BJ (cell line): ENCODE measurements at regions not wholly inside any gene's neighbourhood (a gene's known extent, or its start where the extent isn't known, plus 50 kb on each side); places are given as distances from the start of the nearest gene placed in this dataset.
"Not testable (repeated sequence)": the region's sequence is repeated elsewhere in the genome, so short reads cannot be mapped to it uniquely, and the experiment has no call there.

ENCODE experiments used
- CTCF ChIA-PET: fragments of 350-600 bp; formaldehyde crosslinking; extraction: SDS; loops from one replicate; lab custom pipeline; 2021; ENCODE audit warnings: antibody characterized with exemption, inconsistent platforms; lab: Yijun Ruan, JAX
- POLR2A ChIA-PET: fragments of 300-600 bp; sonication (Branson Sonifier 250); formaldehyde crosslinking; extraction: SDS; loops from one replicate; lab custom pipeline; 2021; ENCODE audit warnings: antibody characterized with exemption; lab: Charles Lee
- DNase-seq: peaks from one replicate; pipeline ENCODE4 v3.0.0-alpha.2; 2011; ENCODE audit warnings: low read depth
- H3K27me3 ChIP-seq: 2 replicates; pipeline ENCODE4 v1.6.0; 2011; ENCODE audit warnings: low read length; ENCODE audit not compliant: control insufficient read depth, insufficient read depth
- H3K36me3 ChIP-seq: 2 replicates; pipeline ENCODE4 v1.5.1; 2011; ENCODE audit warnings: low read length; ENCODE audit not compliant: control insufficient read depth, insufficient read depth
- H3K4me3 ChIP-seq: 2 replicates; pipeline ENCODE4 v1.5.1; 2011; ENCODE audit warnings: low read depth, mild to moderate bottlenecking, control low read depth, low read length
- TF ChIP-seq, protein P1 (sequence below): IDR thresholded peaks from 2 replicates; pipeline ENCODE4 v1.5.1; 2011; ENCODE audit warnings: low read depth, mild to moderate bottlenecking, control low read depth, inconsistent platforms, low read length, moderate library complexity; ENCODE audit not compliant: insufficient read depth

DNA sequence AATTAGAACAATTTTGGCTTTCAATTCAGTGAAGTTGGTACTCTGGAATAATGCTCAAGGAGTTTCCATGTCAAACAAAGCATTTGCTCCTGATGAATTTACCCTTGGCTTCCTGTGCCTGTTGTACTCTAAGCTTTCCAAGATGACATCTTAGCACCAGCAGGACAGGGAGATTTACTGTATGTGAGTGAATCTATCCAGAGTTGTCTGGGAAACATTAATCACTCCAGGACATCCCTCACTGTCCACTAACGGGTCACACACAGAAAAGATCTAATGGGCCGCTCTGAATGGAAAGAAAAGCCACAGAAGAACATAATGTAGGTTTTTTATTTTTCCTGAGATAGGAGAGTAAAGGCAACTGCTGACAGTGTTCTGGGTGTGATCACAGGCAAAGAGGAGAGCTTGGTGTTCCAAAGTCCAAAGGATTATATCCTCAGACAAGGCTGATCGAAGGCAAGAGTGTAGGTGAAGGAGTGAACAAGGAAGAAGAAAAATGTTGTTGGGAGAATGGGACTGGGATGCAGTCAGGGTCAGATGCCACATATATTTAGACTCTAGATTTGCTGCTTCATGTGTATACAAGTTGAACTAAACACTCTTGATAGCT is 167.7 kb upstream of the RPS23 start:
- Histone ChIP-seq H3K36me3 (no peaks in the 10 kb centered on the region), H3K4me3 (no peak overlapping the region), H3K27me3 (no peaks in the 10 kb centered on the region)
- ChIA-PET POLR2A (no interaction called here), CTCF (no interaction called here)
- TF ChIP-seq, protein P1, sequence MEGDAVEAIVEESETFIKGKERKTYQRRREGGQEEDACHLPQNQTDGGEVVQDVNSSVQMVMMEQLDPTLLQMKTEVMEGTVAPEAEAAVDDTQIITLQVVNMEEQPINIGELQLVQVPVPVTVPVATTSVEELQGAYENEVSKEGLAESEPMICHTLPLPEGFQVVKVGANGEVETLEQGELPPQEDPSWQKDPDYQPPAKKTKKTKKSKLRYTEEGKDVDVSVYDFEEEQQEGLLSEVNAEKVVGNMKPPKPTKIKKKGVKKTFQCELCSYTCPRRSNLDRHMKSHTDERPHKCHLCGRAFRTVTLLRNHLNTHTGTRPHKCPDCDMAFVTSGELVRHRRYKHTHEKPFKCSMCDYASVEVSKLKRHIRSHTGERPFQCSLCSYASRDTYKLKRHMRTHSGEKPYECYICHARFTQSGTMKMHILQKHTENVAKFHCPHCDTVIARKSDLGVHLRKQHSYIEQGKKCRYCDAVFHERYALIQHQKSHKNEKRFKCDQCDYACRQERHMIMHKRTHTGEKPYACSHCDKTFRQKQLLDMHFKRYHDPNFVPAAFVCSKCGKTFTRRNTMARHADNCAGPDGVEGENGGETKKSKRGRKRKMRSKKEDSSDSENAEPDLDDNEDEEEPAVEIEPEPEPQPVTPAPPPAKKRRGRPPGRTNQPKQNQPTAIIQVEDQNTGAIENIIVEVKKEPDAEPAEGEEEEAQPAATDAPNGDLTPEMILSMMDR: no peak
- no peak for DNase-seq

DNA sequence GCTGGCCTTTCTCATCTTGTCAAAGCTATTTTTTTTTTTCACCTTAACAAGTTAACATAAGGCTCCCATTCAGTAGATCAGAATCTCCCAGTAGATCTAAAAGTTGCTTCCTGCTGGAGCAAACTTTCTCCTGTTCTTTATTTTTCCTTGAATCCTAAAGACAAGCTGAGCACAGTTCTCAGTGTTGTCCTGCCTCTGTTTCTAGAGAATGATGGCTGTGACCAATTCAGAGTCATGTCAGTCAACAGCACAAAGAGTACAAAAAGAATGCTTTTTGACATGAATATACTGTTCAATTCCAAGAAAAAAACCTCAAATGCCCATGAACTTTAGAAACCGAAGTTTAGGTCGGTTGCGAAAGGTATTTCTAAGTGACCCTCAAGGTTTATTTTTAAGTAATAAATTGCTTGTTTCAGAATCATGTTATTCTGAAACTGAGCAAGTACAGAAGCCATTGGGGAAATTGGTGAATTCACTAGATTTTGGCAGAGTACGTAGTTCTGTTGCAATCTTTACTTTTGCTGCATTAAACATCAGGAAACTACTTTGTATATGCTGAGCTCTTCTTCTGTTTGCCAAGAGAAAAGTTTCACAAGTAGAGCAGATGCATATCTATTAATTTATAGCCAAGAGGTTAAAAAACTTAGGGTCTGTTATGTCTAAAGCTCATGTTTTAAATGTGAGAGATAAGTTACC is 161.7 kb upstream of the RPS23 start:
- DNase-seq: no peak
- H3K4me3 ChIP-seq: no peak overlapping the region
- POLR2A ChIA-PET: interaction anchor here (0.6 kb wide), 1 partner anchor 199 kb away, joined by 10 read pairs; no protein-coding TSS in a partner anchor
- H3K36me3 ChIP-seq: no peaks in the 10 kb centered on the region
- no peaks in the 10 kb centered on the region for H3K27me3 ChIP-seq
- TF ChIP-seq, protein P1: no peak
- CTCF ChIA-PET: interaction anchor here (0.7 to 1.4 kb wide), 2 partner anchors 18 to 105 kb away, joined by 4 read pairs; no protein-coding TSS in a partner anchor

DNA sequence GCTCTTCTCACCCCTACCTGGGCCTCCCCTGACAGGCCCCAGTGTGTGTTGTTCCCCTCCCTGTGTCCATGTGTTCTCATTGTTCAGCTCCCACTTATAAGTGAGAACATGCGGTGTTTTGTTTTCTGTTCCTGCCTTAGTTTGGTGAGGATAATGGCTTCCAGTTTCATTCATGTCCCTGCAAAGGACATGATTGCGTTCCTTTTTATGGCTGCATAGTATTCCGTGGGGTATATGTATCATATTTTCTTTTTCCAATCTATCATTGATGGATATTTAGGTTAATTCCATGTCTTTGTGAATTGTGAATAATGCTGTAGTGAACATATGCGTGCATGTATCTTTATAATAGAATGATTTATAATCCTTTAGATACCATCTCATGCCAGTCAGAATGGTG is 159.4 kb upstream of the RPS23 start:
- POLR2A ChIA-PET, H3K36me3 ChIP-seq, H3K27me3 ChIP-seq, DNase-seq, CTCF ChIA-PET, H3K4me3 ChIP-seq: not testable (repeated sequence)

DNA sequence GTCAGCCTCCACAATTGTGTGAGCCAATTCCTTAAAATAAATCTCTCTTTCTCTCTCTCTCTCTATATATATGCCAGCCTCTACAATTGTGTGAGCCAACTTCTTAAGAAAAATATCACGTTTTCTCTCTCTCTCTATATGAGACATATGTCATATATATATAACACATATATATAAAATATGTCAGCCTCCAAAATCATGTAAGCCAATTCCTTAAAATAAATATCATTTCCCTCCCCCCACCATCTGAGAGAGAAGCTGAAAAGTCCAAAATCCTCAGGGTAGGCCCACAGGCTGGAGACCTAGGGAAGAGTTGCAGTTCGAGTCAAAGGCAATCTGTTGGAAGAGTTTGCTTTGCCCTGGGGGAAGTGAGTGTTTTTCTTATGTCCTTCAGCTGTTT is 158.1 kb upstream of the RPS23 start:
- Histone ChIP-seq H3K4me3 (no peak overlapping the region), H3K36me3 (no peaks in the 10 kb centered on the region), H3K27me3 (no peaks in the 10 kb centered on the region)
- DNase-seq: no peak
- CTCF ChIA-PET: no interaction called here
- POLR2A ChIA-PET: no interaction called here
- TF ChIP-seq, protein P1: no peak

DNA sequence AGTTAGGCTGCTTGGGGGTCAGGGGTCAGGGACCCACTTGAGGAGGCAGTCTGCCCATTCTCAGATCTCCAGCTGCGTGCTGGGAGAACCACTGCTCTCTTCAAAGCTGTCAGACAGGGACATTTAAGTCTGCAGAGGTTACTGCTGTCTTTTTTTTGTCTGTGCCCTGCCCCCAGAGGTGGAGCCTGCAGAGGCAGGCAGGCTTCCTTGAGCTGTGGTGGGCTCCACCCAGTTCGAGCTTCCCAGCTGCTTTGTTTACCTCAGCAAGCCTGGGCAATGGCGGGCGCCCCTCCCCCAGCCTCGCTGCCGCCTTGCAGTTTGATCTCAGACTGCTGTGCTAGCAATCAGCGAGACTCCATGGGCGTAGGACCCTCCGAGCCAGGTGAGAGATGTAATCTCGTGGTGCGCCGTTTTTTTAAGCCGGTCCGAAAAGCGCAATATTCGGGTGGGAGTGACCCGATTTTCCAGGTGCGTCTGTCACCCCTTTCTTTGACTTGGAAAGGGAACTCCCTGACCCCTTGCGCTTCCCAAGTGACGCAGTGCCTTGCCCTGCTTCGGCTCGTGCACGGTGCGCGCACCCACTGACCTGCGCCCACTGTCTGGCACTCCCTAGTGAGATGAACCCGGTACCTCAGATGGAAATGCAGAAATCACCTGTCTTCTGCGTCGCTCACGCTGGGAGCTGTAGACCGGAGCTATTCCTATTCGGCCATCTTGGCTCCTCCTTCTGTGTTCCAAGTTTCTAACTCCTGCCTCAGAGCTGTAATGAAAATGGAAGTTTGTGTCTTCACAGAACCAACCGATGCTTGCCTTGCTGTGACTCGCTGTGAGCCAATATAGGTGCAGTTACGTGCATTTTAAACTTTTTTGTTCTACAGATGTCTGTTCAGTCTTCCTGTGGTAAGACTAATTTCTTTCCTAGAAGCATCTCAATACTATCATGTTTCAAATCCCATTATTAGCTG is 156.8 kb upstream of the RPS23 start:
- POLR2A ChIA-PET, DNase-seq, H3K36me3 ChIP-seq, H3K4me3 ChIP-seq, H3K27me3 ChIP-seq, CTCF ChIA-PET: not testable (repeated sequence)
